NCI-H2081 treated with DMSO at 0.1 percent for 48 hours (cell line): ENCODE measurements at regions not wholly inside any gene's neighbourhood (a gene's known extent, or its start where the extent isn't known, plus 50 kb on each side); places are given as distances from the start of the nearest gene placed in this dataset.
"Not testable (repeated sequence)": the region's sequence is repeated elsewhere in the genome, so short reads cannot be mapped to it uniquely, and the experiment has no call there.

Source experiments
- DNase-seq: peaks from one replicate; lab custom pipeline; 2025; lab: John Stamatoyannopoulos, UW

DNA sequence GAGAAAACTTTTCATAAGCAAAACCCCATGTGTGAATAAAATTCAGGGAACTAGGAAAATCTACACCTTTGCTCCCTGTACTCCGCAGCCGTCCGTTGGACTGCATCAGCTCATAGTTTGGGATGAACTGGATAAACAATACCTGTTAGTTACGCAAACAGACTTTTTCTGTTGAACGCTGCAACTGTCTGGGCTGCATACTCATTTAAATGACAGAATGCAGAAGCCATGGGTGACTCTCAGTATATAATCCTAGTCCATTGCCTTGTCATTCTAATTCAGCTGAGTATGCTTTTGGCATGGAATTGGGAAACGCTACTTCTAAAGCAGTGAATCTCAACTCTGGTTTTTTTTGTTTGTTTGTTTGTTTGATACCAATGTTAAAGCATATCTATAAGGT, 151.6 kb downstream of the SLITRK1 start:
- DNase-seq, result no peak

DNA sequence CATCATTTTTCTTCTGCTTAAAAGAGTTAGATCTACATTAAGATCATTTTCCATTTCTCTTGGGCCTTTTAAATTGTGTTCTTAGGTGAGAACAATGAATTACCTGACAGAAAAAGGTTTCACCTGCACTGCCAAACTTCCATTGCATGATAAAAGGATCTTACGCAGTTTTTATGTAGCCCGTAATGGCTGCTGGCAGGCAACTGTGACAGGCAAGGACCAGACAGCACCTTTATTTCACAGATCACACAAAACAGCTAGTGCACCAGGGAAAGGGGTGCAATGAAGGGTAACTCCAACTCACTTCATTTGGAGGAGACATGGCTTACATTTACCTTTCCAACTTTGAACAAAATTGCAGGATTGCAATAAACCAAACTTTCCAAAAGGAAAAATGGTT, 159.8 kb downstream of the SLITRK1 start:
- DNase-seq, result no peak

DNA sequence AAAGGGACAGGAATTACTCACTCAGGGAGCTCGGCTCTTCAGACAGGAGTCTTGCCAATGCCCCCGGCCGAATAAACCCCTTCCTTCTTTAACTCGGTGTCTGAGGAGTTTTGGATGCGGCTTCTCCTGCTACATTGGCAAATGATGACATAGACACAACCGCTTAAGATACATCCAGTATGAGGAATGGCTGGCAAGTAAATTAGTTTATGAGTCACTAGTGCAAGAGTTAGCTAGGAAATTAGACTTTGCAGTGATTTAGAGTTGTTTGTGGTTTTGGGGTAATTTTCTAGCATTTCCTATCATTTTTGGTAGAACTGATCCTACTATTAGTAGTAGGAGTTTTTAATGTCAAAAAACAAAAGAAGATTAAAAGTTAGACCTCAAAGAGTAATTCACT, 166.2 kb downstream of the SLITRK1 start:
- DNase-seq, result no peak

DNA sequence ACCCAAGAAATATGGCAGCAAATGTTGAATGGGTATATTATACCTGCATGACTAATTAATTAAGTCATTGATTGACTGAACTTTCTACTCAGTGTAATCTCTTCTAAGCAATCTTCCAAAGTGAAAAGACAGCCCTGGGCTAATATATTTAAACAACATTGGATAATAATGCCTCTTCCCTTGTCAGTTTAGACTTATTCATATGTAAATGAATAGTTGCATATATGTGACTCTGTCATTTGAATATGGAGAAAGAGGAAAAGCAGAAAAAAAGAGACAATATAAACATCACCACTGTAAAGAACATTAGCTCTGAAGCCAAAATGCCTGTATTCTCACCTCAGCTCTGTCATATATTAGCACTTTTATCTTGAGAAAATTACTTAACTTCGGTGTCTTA, 168.0 kb downstream of the SLITRK1 start:
- DNase-seq, result no peak

DNA sequence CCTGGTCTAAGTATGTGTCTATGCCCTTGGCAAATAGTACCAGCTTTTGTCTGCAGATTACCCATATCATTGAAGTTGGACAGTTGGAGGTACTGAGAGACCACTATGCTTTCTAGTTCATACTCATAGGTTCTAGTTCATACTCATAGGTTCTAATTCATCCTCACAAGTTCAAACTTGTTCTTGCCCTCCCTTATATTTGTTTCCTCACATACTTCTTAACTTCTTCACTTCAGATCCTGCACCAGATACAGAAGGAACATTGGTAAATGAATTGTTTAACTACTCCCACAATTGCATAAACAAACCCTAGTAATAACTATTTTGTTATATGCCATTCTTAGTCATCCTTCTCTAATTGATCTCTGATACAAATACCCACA, 172.2 kb downstream of the SLITRK1 start:
- no peak for DNase-seq

DNA sequence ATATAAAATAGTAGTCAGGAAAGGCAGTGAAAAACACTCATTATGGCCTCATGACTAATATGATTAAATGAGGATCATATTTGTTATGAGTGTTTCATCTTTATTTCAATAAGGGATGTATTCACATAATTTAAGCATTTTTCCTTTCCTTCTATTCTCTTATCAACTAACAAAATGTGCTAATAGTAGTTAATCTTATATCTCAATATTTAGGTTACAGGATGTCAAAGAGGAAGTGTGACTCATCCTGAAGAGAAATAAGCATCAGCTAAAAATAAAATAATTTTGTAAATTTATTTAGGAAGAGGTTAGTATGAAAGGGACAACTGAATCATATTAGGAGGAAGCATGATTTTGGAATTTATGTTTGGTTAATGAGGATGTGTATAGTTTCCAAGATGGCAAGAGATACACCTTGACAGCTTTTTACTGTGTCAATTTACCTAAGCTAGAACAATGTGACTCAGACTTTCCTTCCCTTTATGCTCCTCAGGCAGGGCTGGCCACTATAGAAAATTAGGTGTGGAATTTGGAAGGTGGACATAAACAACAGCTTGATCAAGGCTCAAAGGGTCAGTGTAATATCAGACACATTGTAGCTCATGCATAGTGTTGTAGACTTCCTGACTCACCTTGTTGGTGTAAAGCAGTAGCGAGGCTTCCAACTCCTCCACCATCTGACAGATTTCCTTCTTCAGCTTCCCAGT, 172.7 kb downstream of the SLITRK1 start:
- DNase-seq, result no peak

DNA sequence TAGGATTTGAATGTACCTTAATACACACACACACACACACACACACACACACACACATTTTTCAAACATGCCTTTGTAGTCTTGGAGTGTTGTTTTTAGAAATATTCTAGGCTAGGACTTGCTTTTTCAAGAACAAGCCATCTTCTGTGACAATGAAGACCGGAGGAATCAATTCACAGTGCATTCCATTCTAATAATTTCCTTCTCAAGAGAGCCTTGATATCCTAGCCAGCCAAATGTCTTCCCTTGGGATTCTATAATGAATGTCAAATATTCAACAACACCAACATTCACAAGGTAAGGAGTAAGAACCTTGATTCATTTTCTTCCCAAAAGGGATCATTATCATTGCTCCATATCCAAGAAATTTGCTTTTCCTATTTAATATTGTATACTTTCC, 180.3 kb downstream of the SLITRK1 start:
- no peak for DNase-seq

DNA sequence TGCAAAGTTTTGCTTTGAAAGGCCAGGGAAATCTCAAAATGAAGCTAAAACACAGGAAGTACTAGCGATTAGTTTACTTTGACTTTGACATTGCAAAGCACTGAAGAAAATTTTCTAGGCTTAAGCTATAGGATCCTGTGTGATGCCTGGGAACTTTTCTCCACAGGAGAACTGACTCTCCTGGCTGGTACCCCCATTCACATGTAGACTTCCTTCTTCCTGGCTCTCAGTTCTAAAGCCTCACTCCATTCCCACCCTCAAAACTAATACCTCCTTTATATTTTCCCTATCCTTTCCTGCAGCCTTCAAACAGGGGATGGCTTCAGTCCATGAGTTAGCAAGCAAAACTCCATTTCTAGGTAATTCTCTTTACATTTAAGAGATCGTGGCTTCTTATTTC, 189.5 kb downstream of the SLITRK1 start:
- no peak for DNase-seq

DNA sequence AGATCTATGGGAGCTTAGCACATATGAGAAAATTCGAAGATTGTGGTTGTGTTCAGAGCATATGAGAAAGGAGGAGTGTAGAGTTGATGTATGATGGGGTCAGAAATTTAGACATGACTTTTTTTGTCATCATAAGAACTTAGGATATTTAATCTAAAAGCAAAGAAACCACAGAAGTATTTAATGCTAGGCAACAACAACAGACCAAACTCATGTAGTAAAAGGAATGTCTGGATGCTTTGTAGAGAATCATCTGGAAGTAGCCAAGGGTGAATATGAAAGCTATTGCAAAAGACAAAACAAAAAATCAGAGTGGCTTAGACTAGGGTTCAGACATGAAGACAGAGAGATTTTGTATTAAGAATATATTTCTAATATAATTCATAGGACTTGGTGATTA, 190.3 kb downstream of the SLITRK1 start:
- DNase-seq, result no peak

DNA sequence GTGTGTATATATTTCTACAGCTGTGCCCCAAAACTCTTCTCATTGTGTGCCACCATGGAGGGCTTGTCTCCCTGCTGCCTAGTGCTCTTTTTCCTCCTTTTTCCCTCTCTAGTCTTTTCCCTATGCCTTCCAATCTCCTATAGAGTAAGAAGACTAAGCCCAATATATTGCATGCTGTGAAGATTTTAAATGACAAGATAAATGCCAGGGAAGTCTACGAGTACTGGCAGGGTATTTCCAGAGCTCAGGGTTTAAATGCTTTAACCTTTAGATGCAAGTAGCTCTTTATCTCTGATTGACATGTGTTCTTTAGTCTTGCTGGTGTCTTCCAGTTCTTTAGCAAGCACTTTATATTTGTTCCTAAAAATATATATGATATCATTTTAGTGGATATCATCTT, 200.7 kb downstream of the SLITRK1 start:
- DNase-seq, result no peak

DNA sequence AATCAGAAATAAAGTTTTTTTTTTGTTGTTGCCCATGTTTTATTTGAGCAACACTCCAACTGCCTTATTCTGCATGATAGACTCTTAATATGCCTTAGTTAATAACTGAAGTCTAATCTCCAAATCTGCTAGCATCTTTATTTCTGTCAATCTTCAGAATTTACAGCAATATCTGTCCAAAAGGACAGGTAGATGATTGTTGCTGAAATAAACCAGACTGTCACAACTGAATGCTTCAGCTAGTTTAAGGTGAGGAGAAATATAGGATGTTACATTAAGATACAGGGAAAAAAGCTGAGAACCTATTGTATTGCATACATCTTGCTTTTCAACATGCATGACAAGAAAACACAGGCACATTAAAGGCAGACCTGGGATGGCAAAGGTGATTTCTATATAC, 204.3 kb downstream of the SLITRK1 start:
- no peak for DNase-seq

DNA sequence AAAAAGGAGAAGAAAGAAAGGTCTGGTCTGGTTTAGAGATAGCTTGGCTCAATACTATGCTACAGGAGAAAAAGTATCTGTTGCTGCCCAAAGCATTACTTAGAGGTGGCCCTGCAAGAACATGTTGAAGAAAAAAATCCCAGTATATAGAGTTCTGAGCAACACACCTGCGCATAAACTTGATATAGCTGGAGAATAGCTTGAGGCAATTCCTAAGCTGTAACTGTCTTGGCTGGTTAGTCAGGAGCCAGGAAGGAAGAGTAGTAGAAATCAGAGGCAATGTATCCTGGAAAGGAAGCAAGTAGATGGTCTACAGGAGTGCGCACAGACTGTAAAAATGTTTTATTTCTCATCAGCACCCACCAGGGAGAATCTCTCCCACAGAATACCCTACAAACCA, 209.7 kb downstream of the SLITRK1 start:
- no peak for DNase-seq

DNA sequence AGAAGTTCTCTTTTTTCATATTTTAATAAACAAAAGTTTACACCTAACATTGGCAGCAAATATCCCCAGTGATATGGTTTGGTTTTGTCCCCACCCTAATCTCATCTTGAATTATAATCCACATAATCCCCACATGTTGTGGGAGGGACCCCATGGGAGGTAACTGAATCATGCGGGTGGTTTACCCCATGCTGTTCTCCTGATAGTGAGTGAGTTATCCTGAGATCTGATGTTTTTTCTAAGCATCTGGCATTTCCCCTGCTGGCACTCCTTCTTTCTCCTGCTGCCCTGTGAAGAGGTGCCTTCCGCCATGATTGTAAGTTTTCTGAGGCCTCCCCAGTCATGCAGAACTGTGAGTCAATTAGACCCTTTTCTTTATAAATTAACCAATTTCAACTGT, 214.7 kb downstream of the SLITRK1 start:
- no peak for DNase-seq

DNA sequence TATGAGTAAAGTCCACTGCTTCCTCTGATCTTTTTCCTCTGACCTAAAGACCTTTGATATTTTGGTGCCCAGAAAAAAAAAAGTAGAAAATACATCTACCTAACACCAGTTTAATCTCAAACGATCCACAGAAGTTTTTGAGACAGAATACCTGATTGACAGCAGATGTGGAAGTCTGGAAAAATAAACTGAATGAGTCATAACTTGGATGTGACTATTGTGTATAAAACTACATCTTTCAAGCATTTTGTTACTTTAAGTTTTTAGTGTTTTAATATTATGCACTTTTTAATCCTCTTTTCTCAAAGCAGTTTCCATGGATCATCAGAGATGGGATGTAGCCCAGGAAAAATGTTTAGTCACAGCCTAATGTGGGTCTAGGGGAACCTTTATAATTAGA, 216.1 kb downstream of the SLITRK1 start:
- DNase-seq, result no peak

DNA sequence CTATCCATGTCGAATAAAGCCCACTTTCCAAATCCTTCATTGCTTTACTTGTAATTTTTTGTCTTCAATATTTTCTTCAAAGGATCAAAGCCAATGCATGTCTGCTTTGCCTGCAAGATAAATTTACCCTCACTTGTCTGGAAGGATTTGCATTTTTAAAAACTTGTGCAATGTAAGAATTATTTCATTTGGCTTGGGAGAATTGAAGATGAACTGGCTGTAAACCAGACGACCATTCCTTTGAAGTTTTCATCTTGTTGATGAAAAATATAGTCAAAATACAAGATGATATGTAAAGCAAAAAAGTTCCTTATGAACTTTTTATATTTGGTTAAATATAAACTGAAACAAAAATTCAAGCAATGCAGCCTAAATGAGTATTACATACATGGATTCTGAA, 225.0 kb downstream of the SLITRK1 start:
- DNase-seq, result no peak

DNA sequence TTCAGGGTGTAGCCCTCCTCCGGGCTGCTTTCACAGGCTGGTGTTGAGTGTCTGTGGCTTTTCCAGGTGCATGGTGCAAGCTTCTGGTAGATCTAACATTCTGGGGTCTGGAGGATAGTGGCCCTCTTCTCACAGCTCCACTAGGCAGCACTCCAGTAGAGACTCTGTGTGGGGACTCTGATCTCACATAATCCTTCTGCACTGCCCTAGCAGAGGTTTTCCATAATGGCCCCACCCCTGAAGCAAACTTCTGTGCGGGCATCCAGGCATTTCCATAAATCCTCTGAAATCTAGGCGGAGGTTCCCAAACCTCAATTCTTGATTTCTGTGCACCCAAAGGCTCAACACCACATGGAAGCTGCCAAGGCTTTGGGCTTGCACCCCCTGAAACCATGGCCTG, 239.7 kb downstream of the SLITRK1 start:
- DNase-seq, result not testable (repeated sequence)

DNA sequence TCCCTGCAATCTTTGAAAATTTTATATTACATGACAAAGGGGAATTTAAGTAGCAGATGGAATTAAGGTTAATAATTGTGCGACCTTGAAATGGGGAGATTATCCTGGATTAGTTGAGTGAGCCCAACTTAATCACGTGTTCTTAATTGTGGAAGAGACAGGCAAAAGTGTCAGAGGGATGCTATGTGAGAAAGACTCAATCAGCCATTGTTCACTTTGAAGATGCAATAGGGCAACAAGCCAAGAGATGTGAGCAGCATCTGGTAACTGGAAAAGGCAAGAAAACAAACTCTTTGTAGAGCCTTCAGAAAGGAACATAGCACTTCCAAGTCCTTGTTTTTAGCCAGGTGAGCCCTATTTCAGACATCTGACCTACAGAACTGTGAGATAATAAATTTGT, 247.7 kb downstream of the SLITRK1 start:
- no peak for DNase-seq

DNA sequence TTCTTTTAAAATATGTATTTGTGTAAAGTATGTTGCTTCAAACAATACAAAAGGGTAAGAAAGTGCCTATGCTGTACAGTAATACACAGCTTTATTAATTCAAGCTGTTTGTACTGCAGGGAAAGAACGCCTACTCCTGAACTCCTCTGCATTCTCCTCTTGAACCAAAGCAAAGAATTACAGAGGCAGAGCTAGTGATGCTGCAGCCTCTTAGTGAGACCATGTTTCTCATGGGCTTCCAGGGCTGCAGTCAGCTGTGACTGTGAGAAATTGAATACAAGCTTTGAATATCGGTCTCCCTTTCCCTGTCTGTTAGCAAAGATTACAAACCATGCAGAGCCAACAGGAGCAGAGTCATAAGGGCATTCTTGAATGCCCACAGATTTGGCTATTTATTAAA, 248.5 kb downstream of the SLITRK1 start:
- DNase-seq, result no peak

DNA sequence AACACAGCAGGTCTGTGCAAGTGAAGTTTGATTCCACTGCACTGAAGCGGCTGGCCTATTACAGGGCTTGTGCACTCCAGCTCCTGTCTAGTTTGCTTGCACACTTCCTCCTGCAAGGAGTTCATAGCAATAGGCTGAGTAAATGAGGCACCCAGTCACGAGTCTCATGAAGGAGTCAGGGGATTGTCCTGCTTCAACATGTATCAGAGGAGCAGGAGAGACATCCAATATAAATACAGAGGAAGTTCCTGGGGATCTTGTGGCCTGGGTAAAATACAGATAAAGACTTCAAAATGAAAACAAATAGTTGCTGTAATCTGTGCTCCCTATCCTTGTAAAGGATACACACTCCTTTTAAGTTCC, 259.9 kb downstream of the SLITRK1 start:
- DNase-seq, result no peak

DNA sequence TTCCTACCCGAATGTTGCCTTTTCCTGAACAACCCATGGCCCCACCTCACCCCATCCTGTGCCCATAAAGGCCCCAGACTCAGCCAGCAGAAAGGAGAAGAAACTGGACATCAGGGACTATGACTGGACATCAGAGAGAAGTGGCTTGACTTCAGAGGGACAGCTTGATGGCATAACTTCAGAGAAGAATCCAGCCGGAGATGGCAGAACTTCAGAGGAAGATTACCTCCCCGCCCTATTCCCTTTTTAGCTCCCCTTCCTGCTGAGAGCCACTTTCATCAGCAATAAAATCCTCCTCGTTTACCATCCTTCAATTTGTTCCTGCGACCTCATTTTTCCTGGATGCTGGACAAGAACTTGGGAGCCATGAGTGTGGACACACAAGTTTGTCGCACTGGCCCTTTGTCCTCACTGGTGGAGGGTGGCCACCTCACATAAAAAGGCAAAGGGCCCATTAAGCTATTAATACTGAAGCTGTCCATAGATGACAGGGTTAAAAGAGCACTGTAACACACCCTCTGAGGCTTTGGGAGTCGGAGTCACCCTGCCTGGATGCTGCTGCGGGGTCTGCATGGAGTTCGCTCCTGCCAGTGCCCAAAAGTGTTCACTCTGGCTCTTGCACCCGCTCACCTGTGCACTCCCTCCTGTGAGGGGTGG, 260.4 kb downstream of the SLITRK1 start:
- no peak for DNase-seq

DNA sequence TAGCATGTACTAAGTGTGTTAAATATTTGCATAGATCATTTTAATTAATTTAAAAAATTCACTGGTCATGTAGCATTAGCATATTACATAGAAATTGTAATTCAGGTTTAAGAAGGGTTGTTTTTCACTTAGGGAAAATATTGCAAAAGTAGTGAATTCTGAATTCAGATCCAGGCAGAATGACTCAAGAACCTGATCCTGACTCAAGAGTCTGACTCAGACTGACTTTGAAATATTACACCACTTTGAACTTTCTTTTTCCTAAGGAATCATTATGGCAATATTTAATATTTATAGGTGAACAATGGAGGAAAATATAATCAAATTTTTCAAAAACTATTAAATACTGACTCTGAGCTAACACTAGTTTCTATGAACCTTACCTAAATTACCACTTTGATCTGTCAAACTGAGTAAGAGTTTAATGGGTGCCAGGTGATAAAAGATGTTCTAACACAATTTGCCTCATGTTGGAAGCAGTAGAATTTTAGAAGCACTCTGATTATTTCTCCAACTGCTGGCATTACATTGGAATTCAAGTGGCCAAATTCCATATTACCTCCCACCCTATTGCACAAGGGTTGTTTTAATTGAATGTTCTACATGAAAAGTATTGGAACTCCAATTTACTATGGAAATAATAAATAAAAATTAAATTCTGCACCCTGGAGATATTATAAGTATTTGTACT, 261.6 kb downstream of the SLITRK1 start:
- DNase-seq, result no peak

DNA sequence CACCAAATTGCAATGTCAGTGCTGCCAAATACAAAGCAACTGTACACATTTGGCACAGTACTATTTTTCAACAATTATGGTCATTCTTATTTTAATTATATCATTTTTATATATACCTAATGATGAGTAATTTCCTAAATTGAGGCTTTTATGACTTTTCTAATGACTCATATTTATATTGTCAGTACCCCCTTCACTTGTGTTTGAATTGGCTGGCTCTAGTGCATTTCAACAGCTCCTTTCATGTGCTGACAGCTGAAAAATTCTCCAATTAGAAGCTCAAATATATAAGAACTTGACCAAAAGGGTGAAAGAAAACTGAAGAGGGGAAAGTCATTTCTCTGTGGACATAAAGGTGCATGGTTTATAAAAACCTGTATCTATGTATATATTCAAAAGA, 263.3 kb downstream of the SLITRK1 start:
- DNase-seq, result peak; percentile 78

DNA sequence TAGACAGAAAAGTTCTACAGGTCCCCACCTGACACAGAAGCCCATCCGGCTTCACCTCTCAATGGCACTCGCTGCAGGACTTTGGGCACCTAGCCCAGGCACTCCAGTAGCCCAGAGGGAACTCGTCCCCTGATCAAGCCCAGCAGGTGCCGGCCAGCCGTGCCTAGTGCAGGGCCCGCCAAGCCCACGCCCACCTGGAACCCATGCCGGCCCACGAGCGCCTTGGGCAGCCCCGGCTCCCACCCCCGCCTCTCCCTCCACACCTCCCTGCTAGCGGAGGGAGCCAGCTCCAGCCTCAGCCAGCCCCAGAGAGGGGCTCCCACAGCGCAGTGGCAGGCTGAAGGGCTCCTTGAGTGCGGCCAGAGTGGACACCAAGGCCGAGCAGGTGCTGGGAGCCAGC, 268.8 kb downstream of the SLITRK1 start:
- DNase-seq, result no peak

DNA sequence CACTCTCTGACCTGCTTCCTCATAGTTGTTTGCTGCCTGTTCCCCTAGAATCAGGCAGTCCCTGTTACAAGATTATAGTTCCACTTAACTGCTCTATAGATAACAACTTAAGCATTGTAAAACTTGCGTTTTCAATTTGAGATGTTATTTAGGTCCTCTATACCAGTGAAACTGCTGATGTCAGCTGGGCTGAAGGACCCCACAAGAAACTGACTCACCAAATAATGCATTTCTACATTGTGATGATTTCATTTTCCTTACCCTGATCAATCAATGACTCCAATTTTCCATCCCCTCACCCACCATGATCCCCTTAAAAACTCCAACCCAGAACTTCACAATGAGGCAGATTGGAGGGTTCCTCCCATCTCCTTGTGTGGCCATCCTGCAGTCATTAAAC, 280.7 kb downstream of the SLITRK1 start:
- DNase-seq, result no peak
